ENCODE measurements at regions not wholly inside any gene's neighbourhood (a gene's known extent, or its start where the extent isn't known, plus 50 kb on each side); places are given as distances from the start of the nearest gene placed in this dataset.

- TF ChIP-seq EZH2 (IDR thresholded peaks at IDR 0.05; ENCODE audit: borderline replicate concordance, insufficient read depth, low read depth, low read length, poor library complexity, severe bottlenecking) (no peak), CTCF (IDR thresholded peaks at IDR 0.05) (no peak)
Measured at GRCh38 chr18:57234346-57234745, 87.5 kb downstream of the BOD1L2 start.
